ENCODE measurements at regions not wholly inside any gene's neighbourhood (a gene's known extent, or its start where the extent isn't known, plus 50 kb on each side); places are given as distances from the start of the nearest gene placed in this dataset.

- Mint-ChIP-seq H3K27ac (no peak overlapping the region), H3K4me1 (no peaks in the 10 kb centered on the region), H3K27me3 (peaks cover 6% of the 10 kb centered on the region), H3K9me3 (ENCODE audit: insufficient read depth) (no peaks in the 10 kb centered on the region), H3K4me3 (no peak overlapping the region)
- 67% methylated on average over 1 of the region's 1 CpG for WGBS (ENCODE audit: insufficient coverage)
- Histone ChIP-seq H3K36me3 (replicated peaks in 1 of 2; ENCODE audit: control extremely low read depth in 1 of 2, control insufficient read depth in 1 of 2, extremely low read depth in 1 of 2, insufficient read depth in 2 of 2, low read length in 1 of 2) (no peaks in the 10 kb centered on the region), H2AFZ (ENCODE audit: insufficient read depth, low read depth, low read length, poor library complexity, severe bottlenecking) (no peak overlapping the region), H3K27me3 (replicated peaks in 1 of 4; ENCODE audit: control extremely low read depth in 1 of 4, control insufficient read depth in 3 of 4, insufficient read depth in 4 of 4, low read length in 3 of 4) (no peaks in the 10 kb centered on the region), H3K27ac (ENCODE audit: low read length in 2 of 2) (no peak overlapping the region), H3K79me2 (ENCODE audit: control insufficient read depth, insufficient read depth, low read length) (no peaks in the 10 kb centered on the region), H3K9ac (ENCODE audit: low read length) (no peak overlapping the region), H3K4me3 (ENCODE audit: control extremely low read depth in 1 of 5, extremely low read depth in 1 of 5, insufficient read depth in 1 of 5, low read depth in 2 of 5, low read length in 4 of 5) (no peak overlapping the region), H3K4me1 (ENCODE audit: control insufficient read depth in 2 of 2, insufficient read depth in 2 of 2, low read length in 2 of 2) (no peaks in the 10 kb centered on the region), H4K20me1 (ENCODE audit: control insufficient read depth, insufficient read depth, low read length, poor library complexity, severe bottlenecking) (no peaks in the 10 kb centered on the region), H3K9me3 (ENCODE audit: control extremely low read depth in 1 of 3, control insufficient read depth in 2 of 3, insufficient read depth in 1 of 3, low read length in 2 of 3) (no peaks in the 10 kb centered on the region), H3K4me2 (replicated peaks; ENCODE audit: low read depth, low read length, poor library complexity, severe bottlenecking) (no peak overlapping the region)
- intact Hi-C loops (cut with micrococcal nuclease), result no loop called here
- ChIA-PET CTCF (no interaction called here), POLR2A (no interaction called here)
- DNase-seq (no peak), ATAC-seq (ENCODE audit: low read depth) (no peak)
- TF ChIP-seq CTCF (IDR thresholded peaks at IDR 0.05), result no peak
- TF ChIP-seq EZH2 (IDR thresholded peaks at IDR 0.05; ENCODE audit: borderline replicate concordance, insufficient read depth, low read depth, low read length, poor library complexity, severe bottlenecking), result no peak
Observed at GRCh38 chr5:67887748-67888161, 327.8 kb upstream of the PIK3R1 start.

- H3K27me3 Mint-ChIP-seq, result peaks cover 8% of the 10 kb centered on the region
- Histone ChIP-seq H3K27me3 (replicated peaks in 1 of 4; ENCODE audit: control extremely low read depth in 1 of 4, control insufficient read depth in 3 of 4, insufficient read depth in 4 of 4, low read length in 3 of 4) (no peaks in the 10 kb centered on the region), H3K4me2 (replicated peaks; ENCODE audit: low read depth, low read length, poor library complexity, severe bottlenecking) (no peak overlapping the region), H3K36me3 (replicated peaks in 1 of 2; ENCODE audit: control extremely low read depth in 1 of 2, control insufficient read depth in 1 of 2, extremely low read depth in 1 of 2, insufficient read depth in 2 of 2, low read length in 1 of 2) (no peaks in the 10 kb centered on the region), H3K4me3 (ENCODE audit: control extremely low read depth in 1 of 5, extremely low read depth in 1 of 5, insufficient read depth in 1 of 5, low read depth in 2 of 5, low read length in 4 of 5) (no peak overlapping the region), H3K9me3 (ENCODE audit: control extremely low read depth in 1 of 3, control insufficient read depth in 2 of 3, insufficient read depth in 1 of 3, low read length in 2 of 3) (no peaks in the 10 kb centered on the region), H3K27ac (ENCODE audit: low read length in 2 of 2) (no peak overlapping the region), H4K20me1 (ENCODE audit: control insufficient read depth, insufficient read depth, low read length, poor library complexity, severe bottlenecking) (no peaks in the 10 kb centered on the region), H3K4me1 (ENCODE audit: control insufficient read depth in 2 of 2, insufficient read depth in 2 of 2, low read length in 2 of 2) (no peaks in the 10 kb centered on the region), H2AFZ (ENCODE audit: insufficient read depth, low read depth, low read length, poor library complexity, severe bottlenecking) (no peak overlapping the region), H3K79me2 (ENCODE audit: control insufficient read depth, insufficient read depth, low read length) (no peaks in the 10 kb centered on the region), H3K9ac (ENCODE audit: low read length) (no peak overlapping the region)
- WGBS (ENCODE audit: insufficient coverage), result no CpG with 5 or more reads among the region's 1 CpG
- intact Hi-C loops (cut with micrococcal nuclease), result no loop called here
- POLR2A ChIA-PET, result no interaction called here
- TF ChIP-seq CTCF (IDR thresholded peaks at IDR 0.05), result no peak
- no peak for TF ChIP-seq EZH2 (IDR thresholded peaks at IDR 0.05; ENCODE audit: borderline replicate concordance, insufficient read depth, low read depth, low read length, poor library complexity, severe bottlenecking)
- CTCF ChIA-PET, result no interaction called here
- ATAC-seq (ENCODE audit: low read depth) (no peak), DNase-seq (no peak)
- no peaks in the 10 kb centered on the region for H3K9me3 Mint-ChIP-seq (ENCODE audit: insufficient read depth)
- H3K27ac Mint-ChIP-seq, result no peak overlapping the region
- no peak overlapping the region for H3K4me3 Mint-ChIP-seq
- no peaks in the 10 kb centered on the region for H3K4me1 Mint-ChIP-seq
Observed at GRCh38 chr5:67886761-67887160, 328.8 kb upstream of the PIK3R1 start.

Measured in B cell (primary cell).